HG03139 (cell line): ENCODE measurements at regions not wholly inside any gene's neighbourhood (a gene's known extent, or its start where the extent isn't known, plus 50 kb on each side); places are given as distances from the start of the nearest gene placed in this dataset.

Experiments
- ATAC-seq: cut with Tn5 transposase; IDR thresholded peaks from one replicate; pipeline ENCODE4 v1.9.1; 2021; ENCODE audit not compliant: unreplicated experiment

DNA sequence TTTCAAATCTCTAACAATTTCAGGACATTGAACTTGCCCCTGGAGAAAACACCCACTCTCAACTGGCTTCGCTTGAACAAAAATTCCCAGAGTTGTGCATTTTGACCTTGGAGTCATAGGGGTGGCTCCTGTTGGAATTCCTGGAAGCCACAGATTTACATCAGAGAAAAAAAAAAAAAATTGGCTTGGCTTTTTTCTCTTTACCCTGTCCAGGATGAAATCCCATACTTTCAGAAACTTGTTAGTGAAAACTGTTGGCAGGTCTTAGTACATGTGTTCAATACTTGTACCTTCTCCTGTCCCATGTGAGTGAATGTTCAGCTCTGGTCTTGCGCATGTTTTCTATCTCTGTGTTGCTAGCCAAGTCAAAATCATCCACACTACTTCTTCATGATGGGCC lies 228.8 kb downstream of the TGFB2 start:
- no peak for ATAC-seq

DNA sequence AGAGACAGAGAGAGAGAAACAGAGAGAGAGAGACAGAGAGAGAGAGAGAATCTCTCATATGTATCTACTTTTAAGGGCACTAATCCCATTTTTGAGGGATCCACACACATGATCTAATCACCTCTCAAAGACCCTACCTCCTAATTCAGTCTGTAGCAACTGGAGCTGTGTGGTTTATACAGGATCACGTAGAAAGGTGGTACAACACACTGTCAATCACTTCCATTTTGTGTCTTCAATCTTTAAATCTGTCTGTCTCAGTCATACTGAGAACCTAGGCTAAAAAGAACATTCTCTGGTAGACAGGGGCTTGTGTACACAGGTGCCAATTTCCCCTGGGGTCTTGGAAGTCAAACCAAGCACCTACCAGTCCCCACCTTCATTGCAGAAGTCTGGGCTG lies 229.9 kb downstream of the TGFB2 start:
- no peak for ATAC-seq

DNA sequence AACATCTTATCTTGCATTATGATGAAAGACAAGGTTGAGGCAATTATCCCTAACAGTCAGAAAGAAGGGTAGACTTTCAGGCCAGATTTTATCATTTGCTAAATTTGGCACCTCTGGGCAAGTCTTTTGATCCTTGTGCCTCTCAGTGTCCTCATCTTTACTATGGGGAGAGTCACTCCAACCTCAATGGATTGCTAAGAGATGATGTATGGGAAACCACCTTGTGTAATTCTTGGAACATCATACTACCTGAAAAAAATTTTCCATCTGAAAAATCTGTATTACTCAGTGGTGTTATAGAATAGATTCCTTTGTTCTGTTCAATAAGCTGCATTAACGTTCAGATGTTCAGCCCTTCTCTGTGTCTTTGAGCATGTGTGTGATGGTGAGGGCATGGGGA lies 230.7 kb downstream of the TGFB2 start:
- no peak for ATAC-seq

DNA sequence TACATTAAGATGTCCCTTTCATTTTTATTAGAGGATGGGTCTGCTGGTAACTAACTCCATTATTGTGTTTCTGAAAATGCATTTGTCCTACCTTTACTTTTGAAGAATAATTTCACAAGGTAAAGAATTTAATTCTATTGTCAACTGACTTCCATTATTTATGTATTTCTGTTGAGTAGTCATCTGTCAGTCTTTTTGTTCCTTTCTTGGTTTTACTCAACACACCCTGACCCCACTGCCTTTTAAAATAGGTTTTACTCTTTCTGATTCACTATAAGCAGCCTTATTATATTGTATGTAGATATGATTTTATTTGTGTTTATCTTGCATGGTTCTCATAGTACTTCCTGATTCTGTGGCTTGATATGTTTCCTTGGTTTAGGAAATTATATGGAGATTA lies 237.5 kb downstream of the TGFB2 start:
- ATAC-seq: no peak

DNA sequence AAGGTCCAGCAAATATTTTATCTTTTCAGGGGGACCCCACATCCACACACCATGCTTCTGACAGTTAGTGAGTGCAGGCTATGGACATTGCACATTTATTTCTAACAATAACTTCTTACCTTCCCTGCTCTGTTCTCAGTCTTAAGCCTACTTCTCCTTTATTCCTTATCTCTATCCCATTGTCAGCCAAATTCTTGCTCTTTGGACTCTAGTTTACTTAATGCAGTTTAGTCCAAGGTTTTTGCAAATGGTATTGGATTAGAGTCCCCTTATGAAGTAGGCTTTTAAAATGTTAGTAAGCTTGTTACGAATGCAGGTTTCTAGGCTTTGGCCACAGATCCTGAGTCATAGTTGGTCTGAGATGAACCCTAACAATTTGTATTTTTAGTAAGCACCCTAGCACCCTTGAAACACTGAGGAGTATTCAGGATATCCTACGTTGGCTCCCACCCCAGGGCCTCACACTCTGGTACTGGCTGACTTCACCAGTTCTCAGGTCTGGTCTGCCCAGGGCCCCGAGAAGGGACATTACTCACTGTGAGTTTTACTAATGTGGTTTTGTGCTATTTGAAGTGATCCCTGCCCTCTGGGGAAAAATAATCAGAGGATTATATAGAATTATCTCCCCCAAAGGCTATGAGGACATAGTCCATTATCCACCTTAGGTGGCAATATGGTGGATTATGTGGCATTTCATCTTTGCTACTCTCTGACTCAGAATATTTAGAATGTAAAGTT lies 239.5 kb downstream of the TGFB2 start:
- ATAC-seq: no peak

DNA sequence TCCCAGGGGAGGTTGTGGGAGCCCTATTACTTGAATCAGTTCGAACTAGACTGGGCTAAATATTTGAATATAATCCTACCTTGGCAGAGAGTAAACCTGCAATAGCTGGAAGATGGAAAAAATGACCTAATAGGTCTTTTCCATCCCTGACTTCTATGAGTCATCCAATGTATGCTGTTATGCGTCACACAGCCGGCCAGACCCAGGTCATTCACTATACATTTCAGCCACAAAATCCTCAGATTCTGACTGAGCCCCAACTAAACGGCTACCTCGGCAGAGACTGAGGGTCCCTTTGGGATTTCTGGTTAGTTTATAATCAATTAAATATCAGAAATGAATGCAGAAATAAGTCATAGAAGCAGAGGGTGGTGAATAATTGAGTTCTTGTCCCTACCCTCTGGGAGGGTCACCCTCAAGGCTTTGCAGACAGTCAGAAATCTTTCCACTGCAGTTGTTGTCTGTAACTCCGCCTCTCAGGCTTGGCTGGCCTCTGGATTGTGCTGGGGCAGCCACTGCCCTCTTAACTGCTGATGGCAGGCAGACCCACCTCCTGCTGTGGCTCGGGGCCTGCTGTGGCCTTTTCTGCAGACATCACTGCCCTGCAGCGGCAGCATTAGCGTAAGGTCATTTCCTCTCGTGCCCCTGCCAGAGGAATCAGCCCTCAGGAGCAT lies 240.5 kb downstream of the TGFB2 start:
- no peak for ATAC-seq

DNA sequence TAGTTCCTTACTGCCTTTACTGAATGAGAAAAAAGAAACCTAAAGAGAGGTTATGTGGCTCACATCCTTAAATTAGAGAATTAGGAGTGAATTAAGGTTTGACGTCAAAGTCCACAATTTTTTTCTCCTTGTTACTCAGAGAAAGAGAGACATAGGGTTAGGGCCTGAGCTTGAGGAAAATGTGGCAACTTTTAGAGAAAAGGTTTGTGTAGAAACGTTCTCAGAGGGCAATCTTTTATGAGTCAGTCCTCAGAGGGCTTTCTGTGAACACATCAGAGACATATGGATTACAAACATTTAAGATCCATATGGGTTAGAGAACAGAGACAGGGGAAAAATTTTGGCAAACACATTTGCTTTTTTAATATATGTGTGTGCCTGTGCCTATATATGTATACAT lies 242.8 kb downstream of the TGFB2 start:
- ATAC-seq: no peak

DNA sequence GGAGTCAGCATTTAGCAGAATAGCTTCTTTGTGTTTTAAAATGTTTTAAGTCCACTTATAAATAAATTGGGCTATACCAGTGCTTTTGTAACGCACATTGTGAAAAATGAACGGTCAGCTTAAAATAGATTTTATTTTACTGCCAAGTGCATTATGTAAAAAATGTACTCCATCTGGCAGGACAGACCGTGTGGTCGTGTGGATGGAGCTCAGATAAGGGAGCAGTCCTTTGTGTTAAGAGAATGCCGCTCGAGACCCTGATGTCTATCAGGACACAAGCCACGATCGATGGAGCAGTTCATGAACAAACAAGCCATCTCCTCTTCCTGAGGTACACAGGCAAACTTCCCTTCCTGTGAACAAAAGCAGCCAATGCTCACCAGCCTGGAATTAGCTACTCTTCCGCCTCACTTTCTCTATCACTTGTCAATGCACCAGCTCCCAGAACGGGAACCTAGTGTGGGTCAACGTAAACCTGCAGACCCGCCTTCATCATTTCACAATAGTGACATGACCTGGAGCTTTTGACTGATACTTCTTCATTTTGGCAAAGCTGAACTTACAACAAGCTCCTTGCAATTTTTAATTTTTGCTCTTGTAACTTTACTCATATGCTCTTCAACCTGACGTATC lies 243.5 kb downstream of the TGFB2 start:
- no peak for ATAC-seq

DNA sequence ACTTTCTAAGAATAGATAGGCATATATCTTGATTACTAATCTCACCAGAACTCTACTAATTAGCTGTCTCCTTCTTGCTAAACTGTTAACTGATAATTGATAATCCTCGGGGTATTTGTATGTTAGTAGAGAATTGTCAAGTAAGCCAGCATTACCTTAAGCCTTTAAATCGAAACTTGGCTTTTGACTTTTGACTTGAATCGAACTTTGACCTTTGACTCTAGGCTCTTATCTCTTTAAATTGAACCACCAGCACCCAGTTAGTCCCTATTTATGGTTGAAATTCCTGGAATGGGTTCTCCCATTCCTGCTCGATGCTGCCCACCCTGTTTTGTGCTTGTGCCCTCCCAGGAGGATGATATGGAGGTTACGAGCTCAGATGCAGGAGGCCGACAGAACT lies 244.4 kb downstream of the TGFB2 start:
- no peak for ATAC-seq

DNA sequence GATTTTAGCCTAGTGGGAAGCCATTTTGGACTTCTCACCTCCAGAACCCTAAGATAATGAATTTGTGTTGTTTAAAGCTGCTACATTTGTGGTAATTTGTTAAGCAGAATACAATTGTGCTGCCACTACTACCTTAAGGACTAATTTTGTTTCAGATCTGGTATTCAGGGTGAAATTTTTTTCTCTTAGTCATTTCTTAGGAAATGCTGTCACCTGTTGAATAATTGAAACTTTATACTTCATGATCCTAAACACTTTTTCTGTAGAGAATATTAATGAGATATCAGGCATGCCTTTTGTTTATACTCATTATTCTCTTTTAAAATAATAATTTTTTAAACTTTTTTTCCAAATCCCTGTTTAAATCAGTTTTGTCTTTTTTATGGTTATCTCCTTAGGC lies 246.8 kb downstream of the TGFB2 start:
- no peak for ATAC-seq

DNA sequence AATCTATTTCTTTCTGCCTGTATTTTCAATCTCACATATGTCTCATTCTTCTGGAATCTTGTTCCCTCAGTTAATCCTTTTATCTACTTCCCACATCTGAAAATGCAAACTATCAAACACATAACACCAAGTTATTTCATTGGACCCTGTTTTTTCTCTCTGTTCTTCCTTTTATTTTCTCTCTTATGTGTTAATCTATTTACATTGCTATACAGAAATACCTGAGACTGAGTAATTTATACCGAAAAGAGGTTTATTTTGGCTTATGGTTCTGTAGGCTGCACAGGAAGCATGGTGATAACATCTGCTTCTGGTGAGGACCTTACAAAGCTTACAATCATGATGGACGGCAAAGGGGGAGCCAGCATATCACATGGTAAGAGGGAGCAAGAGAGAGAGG lies 247.6 kb downstream of the TGFB2 start:
- ATAC-seq: no peak

DNA sequence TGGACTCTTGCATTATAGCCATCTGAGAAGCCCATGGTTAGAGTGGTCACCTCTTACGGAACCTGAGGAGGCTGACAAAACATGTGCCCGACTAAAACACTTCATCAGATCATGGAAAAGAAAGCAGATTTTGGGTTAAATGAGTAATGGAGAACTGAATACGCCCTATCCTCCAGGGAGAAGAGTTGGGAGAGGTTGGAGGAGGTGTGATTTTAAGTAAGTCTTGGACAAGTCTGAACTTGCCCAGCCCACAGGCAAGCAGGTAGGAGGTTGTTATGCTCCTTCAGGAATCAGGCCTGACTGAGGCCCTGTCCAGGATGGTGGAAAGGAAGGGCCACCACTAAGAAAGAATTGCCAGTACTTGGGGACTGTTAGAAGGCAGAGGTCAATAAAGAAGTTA lies 255.8 kb downstream of the TGFB2 start:
- no peak for ATAC-seq

DNA sequence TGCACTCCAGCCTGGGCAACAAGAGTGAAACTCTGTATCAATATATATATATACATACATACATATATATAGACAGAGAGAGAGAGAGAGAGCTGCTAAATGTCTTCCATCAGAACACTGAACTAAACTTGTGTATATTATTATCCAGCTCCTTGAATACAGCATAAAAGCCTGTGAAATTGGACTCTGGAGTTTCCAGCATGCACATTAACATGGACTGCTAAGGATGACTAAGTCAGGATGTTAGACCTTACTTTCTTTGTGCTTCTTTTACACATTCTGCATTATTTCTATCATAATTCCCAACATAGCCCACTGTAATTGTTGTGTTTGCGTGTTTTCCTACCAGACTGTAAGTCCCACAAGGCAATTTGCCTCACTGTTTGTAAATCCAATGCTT lies 259.1 kb downstream of the TGFB2 start:
- no peak for ATAC-seq

DNA sequence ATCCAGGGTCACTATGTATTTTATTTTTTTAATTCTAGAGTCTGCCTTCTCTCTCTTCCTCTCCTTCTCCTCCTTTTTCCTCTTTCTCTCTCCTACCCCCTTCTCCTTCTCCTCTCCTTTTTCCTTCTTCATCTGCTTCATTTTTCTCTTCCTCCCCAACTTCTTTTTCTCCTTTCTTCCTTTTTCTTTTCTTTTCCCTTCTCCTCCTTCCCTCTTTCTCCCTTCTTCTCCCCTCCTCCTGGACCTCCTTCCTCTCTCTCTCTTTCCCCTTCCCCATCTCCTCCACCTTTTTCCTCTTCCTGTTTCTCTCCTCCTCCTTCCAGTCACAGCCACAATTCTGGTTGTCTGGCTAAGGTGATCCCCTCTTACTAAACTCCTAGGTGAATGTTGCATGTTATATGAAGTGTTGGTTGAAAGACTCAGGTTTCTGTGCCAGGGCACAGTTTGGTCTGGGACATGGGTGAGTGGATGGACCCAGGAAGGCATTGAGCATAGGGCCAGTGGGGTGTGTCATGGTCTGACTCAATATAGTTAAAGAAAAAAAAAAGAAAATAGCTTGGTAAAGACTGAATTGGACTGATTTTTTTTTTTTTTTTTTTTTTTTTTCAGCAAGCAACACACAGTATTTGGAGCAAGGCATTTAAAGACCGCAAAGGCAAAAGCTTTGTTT lies 266.9 kb downstream of the TGFB2 start:
- ATAC-seq: no peak

DNA sequence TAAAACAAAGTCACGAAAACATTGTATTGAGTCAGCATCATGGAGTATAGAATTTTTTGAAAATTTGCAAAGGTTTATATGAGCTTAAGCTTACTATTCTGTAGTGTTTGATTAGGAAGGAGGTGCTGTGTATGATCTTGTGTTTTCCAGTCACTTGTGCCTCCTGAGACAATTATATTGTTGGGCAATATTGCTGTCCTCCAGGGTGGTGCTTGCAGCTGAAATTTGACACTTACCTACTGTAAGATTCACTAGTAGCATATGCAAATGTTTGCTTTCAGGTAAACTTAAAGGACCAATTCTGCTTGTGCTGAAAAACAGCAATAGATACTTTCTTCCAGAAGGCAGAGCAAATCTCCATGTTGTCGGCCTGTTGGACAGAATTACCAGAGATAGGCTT lies 268.0 kb downstream of the TGFB2 start:
- ATAC-seq: no peak

DNA sequence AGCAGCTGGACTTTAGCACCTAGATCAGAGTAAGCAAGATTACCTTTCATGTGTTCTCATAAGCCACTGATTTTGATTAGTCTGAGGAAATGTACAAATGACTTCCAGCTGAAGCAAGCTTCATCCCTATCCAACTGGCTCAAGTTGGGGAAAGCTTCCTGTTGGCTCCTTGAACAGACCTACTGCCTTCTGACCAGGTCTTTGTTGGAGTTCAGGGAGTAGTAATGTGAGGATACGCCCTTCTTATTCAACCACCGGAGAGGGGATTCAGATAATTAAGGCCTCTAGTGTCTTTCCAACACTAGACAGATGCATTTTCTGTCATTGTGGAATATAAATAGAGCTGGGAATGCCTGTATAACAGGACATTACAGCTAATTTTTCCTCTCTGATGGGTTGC lies 268.9 kb downstream of the TGFB2 start:
- no peak for ATAC-seq

DNA sequence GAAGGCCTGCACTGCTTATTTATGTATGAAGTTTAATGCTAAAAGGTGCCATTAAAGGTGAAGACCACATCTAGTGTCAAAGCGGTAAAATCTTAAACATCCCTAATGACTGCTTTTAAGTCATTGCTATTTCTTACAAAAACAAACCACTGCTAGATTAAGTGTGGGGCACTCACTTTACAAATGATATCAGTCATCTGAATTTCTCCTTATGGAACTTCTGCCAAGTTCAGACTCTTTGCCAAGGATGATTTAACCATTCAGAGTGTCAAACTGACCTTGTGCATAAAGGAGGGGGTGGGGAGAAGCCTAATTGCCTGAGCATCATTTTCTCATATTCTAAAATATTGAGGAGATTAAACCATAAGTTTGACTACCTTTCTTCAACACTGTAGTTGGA lies 271.5 kb downstream of the TGFB2 start:
- no peak for ATAC-seq

DNA sequence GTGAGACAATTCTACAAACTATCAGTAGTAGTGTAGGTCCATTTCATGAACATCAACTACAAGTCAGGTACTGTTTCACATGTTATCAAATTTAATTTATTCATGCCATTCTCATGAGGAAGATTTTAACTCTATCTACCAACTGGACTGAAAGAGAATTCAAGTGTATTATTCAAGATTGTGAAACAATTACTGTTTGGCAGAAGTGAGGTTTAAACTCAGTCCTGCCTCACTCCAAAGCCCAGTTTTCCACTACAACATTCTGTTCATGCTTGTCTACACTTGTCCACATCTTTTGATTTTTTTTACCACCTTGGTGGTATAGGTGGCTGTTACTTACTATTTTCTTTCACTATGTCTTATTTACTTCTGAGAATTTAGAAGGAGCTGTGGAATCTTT lies 272.9 kb downstream of the TGFB2 start:
- no peak for ATAC-seq

DNA sequence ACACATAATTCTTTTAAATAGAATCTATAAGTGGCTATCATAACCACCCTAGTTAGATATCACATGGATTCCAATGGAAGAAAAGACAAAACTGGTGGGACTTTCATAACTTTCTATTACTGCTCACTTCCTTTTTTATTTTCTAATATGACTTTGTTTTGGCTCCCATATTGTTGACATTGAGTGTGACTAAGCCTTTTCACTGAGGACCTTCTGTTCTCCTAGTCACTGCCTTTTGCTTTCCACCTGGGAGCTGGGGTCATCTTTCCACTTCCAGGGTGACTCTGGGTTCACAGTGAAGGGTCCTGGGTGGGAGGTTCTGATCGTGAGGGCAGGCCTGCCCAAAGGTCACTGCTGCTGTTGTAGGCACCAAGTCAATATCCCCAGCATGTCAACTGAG lies 275.8 kb downstream of the TGFB2 start:
- no peak for ATAC-seq

DNA sequence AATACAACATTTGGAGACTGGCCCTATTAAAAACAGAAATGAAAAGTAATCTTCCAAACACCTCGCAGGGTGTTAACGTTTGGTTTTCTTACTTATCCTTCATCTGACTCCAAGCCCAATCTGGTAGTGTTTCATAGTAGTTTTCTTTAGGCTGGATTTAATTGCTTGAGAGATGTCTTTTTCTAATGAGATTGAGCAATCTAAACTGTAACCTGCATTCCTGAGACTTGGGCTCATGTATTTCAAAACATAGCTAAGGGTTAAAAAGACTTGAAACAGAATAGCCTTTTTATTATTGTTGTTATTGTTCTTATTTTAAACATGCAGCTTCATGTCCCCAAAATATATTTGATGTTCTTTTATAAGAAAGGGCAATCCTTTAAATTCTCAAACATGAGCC lies 278.9 kb downstream of the TGFB2 start:
- ATAC-seq: no peak

DNA sequence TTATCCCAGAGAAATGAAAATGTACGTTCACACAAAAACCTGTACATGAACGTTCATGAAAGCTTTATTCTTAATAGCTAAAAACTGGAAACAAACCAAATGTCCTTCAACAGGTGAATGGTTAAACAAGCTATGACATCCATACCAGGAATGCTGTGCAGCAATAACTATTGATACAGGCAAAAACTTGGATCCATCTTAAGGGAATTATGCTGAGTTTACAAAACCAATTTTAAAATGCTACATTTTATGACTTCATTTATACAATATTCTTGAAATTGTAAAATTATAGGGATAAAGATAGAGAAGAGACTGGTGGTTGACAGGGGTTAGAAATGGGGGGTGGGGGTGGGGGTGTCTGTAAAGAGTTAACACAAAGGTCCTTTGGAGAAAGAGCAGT lies 280.3 kb downstream of the TGFB2 start:
- ATAC-seq: no peak
